HG02763 (cell line): ENCODE measurements at regions not wholly inside any gene's neighbourhood (a gene's known extent, or its start where the extent isn't known, plus 50 kb on each side); places are given as distances from the start of the nearest gene placed in this dataset.

Experiments used
- ATAC-seq: cut with Tn5 transposase; IDR thresholded peaks from one replicate; pipeline ENCODE4 v1.9.1; 2021; ENCODE audit warnings: mild to moderate bottlenecking, moderate library complexity; ENCODE audit not compliant: unreplicated experiment

GRCh38 chr18:60662491-60662890, 289.9 kb upstream of the MC4R start:
- no peak for ATAC-seq

GRCh38 chr18:60663060-60663989, 290.8 kb upstream of the MC4R start:
- no peak for ATAC-seq

- no peak for ATAC-seq
These were observed 292.2 kb upstream of the MC4R start for GRCh38 chr18:60664736-60665135.

GRCh38 chr18:60667016-60667415, 294.4 kb upstream of the MC4R start:
- ATAC-seq: no peak

- no peak for ATAC-seq
These were observed 296.0 kb upstream of the MC4R start for GRCh38 chr18:60668583-60668982.

GRCh38 chr18:60669938-60670337, 297.4 kb upstream of the MC4R start:
- ATAC-seq: no peak

- ATAC-seq: no peak
These were observed 298.4 kb upstream of the MC4R start for GRCh38 chr18:60671021-60671420.

- ATAC-seq: no peak
These were observed 302.6 kb upstream of the MC4R start for GRCh38 chr18:60675126-60675525.

- no peak for ATAC-seq
These were observed 303.2 kb upstream of the MC4R start for GRCh38 chr18:60675801-60676200.

GRCh38 chr18:60676815-60677214, 304.2 kb upstream of the MC4R start:
- ATAC-seq: no peak

GRCh38 chr18:60684843-60685513, 312.4 kb upstream of the MC4R start:
- no peak for ATAC-seq

- ATAC-seq: no peak
These were observed 313.6 kb upstream of the MC4R start for GRCh38 chr18:60686142-60686541.

GRCh38 chr18:60691061-60691460, 318.5 kb upstream of the MC4R start:
- no peak for ATAC-seq

GRCh38 chr18:60693426-60693825, 320.9 kb upstream of the MC4R start:
- no peak for ATAC-seq

- no peak for ATAC-seq
These were observed 326.3 kb upstream of the MC4R start for GRCh38 chr18:60698901-60699300.

- no peak for ATAC-seq
These were observed 350.2 kb upstream of the MC4R start for GRCh38 chr18:60722742-60723141.

- ATAC-seq: no peak
These were observed 359.6 kb upstream of the MC4R start for GRCh38 chr18:60732143-60732542.

GRCh38 chr18:60739212-60739611, 366.6 kb upstream of the MC4R start:
- no peak for ATAC-seq

- ATAC-seq: no peak
These were observed 367.7 kb upstream of the MC4R start for GRCh38 chr18:60740313-60740712.

- no peak for ATAC-seq
These were observed 373.9 kb upstream of the MC4R start for GRCh38 chr18:60746491-60746890.

GRCh38 chr18:60746919-60747318, 374.3 kb upstream of the MC4R start:
- no peak for ATAC-seq

- ATAC-seq: no peak
These were observed 381.2 kb upstream of the MC4R start for GRCh38 chr18:60753753-60754152.
